HEK293T (cell line): ENCODE measurements at regions not wholly inside any gene's neighbourhood (a gene's known extent, or its start where the extent isn't known, plus 50 kb on each side); places are given as distances from the start of the nearest gene placed in this dataset.

Experiments
- CTCF ChIA-PET: fragments of 350-600 bp; formaldehyde crosslinking; extraction: SDS; loops from one replicate; lab custom pipeline; 2021; ENCODE audit warnings: antibody characterized with exemption, inconsistent platforms; lab: Yijun Ruan, JAX
- POLR2A ChIA-PET: fragments of 350-600 bp; formaldehyde crosslinking; extraction: SDS; loops from one replicate; lab custom pipeline; 2020; ENCODE audit warnings: antibody characterized with exemption, inconsistent platforms; lab: Yijun Ruan, JAX
- DNase-seq: peaks from one replicate; pipeline ENCODE4 v3.0.0; 2012; ENCODE audit warnings: mixed read lengths; ENCODE audit errors: extremely low spot score
- ARNT ChIP-seq: fragments of 450-650 bp; IDR thresholded peaks from 2 replicates; pipeline ENCODE4 v1.6.1; 2017; ENCODE audit warnings: mild to moderate bottlenecking
- BHLHE40 ChIP-seq: fragments of 450-650 bp; IDR thresholded peaks from 2 replicates; pipeline ENCODE4 v1.6.1; 2016; ENCODE audit warnings: mild to moderate bottlenecking, moderate library complexity, borderline replicate concordance
- CTBP1 ChIP-seq: fragments of 450-650 bp; IDR thresholded peaks from 2 replicates; pipeline ENCODE4 v1.6.1; 2016; ENCODE audit warnings: borderline replicate concordance
- ELF4 ChIP-seq: fragments of 450-650 bp; IDR thresholded peaks from 2 replicates; pipeline ENCODE4 v1.6.1; 2017; ENCODE audit warnings: antibody characterized with exemption
- FOXA1 ChIP-seq: fragments of 450-650 bp; IDR thresholded peaks from 2 replicates; pipeline ENCODE4 v1.6.1; 2016; ENCODE audit warnings: mild to moderate bottlenecking
- FOXK2 ChIP-seq: fragments of 450-650 bp; IDR thresholded peaks from 2 replicates; pipeline ENCODE4 v1.6.1; 2016; ENCODE audit warnings: mild to moderate bottlenecking
- FOXM1 ChIP-seq: fragments of 450-650 bp; IDR thresholded peaks from 2 replicates; pipeline ENCODE4 v1.6.1; 2017; ENCODE audit warnings: mild to moderate bottlenecking, borderline replicate concordance
- HDGF ChIP-seq: fragments of 450-650 bp; IDR thresholded peaks from 2 replicates; pipeline ENCODE4 v1.6.1; 2017; ENCODE audit warnings: antibody characterized with exemption, borderline replicate concordance
- L3MBTL2 ChIP-seq: fragments of 450-650 bp; conservative IDR thresholded peaks from 2 replicates; pipeline ENCODE4 v1.6.1; 2016; ENCODE audit warnings: mild to moderate bottlenecking
- LEF1 ChIP-seq: fragments of 450-650 bp; IDR thresholded peaks from 2 replicates; pipeline ENCODE4 v1.6.1; 2017; ENCODE audit warnings: mild to moderate bottlenecking, borderline replicate concordance
- NFRKB ChIP-seq: fragments of 450-650 bp; IDR thresholded peaks from 2 replicates; pipeline ENCODE4 v1.6.1; 2016; ENCODE audit warnings: mild to moderate bottlenecking, moderate library complexity
- SP1 ChIP-seq: fragments of 450-650 bp; IDR thresholded peaks from 2 replicates; pipeline ENCODE4 v1.6.1; 2017
- SUZ12 ChIP-seq: fragments of 450-650 bp; IDR thresholded peaks from 2 replicates; pipeline ENCODE4 v1.6.1; 2016; ENCODE audit warnings: mild to moderate bottlenecking
- TARDBP ChIP-seq: fragments of 450-650 bp; IDR thresholded peaks from 2 replicates; pipeline ENCODE4 v1.6.1; 2016
- ZNF384 ChIP-seq: fragments of 450-650 bp; IDR thresholded peaks from 2 replicates; pipeline ENCODE4 v1.6.1; 2016
- TF ChIP-seq, protein P1 (sequence below): fragments of 450-650 bp; IDR thresholded peaks from 2 replicates; pipeline ENCODE4 v1.6.1; 2016

DNA sequence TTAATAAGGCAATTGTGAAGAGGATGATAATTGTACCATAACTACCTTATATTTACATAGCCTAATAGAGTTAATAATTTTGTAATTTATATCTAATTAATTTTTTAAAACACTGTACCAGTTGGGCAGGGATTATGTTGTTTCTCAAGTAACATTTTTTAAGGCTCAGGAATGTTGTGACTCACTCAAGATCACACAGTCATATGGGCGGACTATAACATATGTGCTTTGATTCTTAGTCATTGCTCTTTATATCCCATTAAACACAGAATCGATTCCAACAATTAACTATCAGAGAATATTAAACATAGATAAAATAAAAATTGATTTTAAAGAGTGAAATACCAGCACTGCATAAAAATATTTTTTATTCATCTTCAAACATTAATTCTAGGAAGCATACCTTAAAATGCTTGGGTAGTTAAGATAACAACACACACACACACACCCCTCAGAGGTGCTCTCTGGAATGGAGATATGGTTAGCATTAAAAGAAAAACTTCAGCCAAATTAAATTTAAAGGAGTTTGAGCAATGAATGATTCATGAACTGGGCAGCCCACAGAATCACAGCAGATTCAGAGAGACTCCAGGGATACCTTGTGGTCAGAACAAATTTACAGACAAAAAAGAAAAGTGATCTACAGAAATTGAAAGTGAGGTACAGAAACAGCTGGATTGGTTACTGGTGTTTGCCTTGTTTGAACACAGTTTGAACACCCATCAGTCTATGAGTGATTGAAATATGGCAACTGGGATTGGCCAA is 869.4 kb upstream of the ID2 start:
- DNase-seq, result no peak
- ChIA-PET POLR2A (no interaction called here), CTCF (no interaction called here)
- TF ChIP-seq TARDBP (no peak), SUZ12 (no peak)

DNA sequence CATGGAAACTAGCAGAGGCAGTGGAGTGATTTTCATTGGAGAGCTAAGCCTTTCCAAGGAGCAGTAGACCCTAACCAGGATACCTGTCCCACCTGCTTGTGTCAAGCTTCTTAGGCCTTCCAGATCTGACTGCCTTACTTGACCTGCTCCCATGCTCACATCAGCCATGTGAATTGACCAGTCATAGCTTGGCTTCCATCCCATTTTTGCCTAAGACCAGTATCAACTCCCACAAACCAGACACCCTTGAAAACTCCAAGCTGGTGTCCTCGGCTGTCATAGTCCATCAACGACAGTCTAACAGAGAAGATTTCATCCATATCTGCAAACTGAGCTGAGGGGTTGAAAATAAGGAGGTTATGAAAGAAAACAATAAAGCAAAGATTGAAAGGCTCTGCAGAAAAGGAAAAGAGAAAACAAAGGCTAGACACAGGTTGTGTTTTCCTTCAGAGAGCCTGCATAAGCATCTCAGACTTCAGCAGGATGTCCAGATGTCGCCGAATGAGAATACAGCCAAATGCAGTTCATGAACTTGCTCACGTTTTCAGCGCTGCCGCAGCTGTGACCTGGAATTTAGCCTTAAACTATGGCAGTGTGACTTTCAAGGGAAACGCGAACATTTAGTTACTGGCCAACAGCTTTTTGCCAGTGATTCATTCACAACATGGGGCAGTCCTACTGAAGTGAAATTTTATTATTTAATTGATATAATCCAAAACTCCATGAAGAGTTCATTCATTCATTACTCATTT is 868.1 kb upstream of the ID2 start:
- DNase-seq, result no peak
- ChIA-PET POLR2A (no interaction called here), CTCF (no interaction called here)
- no peak for TF ChIP-seq FOXK2
- TF ChIP-seq FOXA1, result no peak
- no peak for TF ChIP-seq SP1
- TF ChIP-seq HDGF, result no peak
- no peak for TF ChIP-seq L3MBTL2
- TF ChIP-seq ARNT, result no peak
- no peak for TF ChIP-seq LEF1
- no peak for TF ChIP-seq ZNF384
- TF ChIP-seq, protein P1, sequence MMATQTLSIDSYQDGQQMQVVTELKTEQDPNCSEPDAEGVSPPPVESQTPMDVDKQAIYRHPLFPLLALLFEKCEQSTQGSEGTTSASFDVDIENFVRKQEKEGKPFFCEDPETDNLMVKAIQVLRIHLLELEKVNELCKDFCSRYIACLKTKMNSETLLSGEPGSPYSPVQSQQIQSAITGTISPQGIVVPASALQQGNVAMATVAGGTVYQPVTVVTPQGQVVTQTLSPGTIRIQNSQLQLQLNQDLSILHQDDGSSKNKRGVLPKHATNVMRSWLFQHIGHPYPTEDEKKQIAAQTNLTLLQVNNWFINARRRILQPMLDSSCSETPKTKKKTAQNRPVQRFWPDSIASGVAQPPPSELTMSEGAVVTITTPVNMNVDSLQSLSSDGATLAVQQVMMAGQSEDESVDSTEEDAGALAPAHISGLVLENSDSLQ, result no peak
- TF ChIP-seq BHLHE40, result no peak
- TF ChIP-seq ELF4, result no peak
- no peak for TF ChIP-seq CTBP1
- TF ChIP-seq NFRKB, result no peak
- no peak for TF ChIP-seq TARDBP

DNA sequence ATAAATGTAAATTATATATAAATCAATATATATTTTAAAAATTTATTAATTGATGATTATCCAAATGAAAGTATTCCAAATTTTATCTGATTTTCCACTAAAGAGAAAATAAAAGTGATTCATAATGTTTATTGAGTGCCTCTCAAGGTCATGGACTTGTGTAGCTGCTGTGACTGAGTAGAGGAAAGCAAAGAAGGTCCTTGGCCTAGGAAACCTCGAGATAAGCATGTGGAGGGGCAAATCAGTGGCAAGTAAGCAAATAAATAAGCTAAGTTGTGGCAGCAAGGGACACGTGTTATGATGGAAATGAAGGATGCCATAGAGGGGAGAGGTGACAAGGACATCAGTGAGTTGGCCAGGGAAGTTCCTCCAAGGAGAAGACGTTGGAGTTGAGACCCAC is 866.1 kb upstream of the ID2 start:
- TF ChIP-seq ZNF384 (no peak), SUZ12 (no peak), LEF1 (no peak), FOXK2 (no peak), BHLHE40 (no peak), ARNT (no peak), NFRKB (no peak), FOXA1 (no peak), CTBP1 (no peak), ELF4 (no peak), L3MBTL2 (no peak), TARDBP (no peak), SP1 (no peak), FOXM1 (no peak), HDGF (no peak)
- TF ChIP-seq, protein P1, result no peak
- POLR2A ChIA-PET, result no interaction called here
- DNase-seq, result no peak
- CTCF ChIA-PET, result no interaction called here

DNA sequence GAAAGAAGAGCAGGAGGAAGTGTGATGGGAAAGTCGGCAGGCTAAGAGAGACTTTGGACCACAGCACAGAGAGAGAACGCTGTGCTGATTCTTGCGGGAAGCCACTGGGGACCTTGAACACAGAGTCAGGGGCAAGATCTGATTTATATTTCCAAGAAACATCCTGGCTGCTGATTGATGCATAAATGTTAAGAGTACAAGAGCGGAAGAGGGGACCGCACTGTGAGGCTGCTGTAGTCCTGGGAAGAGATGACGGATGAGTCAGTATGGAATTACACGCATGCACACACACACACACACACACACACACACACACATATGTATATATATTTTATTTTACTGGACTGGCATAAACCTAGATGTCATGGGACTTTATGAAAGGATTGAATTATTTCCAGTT is 865.6 kb upstream of the ID2 start:
- no peak for DNase-seq
- ChIA-PET CTCF (no interaction called here), POLR2A (no interaction called here)
- TF ChIP-seq ARNT (no peak), SUZ12 (no peak), NFRKB (no peak), SP1 (no peak), ZNF384 (no peak), LEF1 (no peak), ELF4 (no peak)

DNA sequence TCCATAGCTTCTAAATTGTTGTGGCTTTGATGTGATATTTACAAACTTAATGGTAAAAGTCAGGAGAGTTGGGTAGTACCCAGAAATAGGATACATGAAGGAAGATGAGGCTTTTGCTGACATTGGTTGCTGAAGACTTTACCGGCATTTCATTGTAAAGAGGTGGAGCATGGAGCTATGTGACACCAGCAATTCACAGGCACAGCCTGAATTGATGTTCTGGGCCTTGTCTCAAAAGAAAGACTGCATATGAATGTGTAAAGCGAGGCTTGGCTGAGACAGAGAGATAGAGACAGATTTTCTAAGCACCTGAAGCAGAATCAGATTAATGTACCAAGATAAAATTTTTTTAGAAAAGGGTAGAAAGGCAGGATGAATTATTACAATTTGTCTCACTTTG is 864.9 kb upstream of the ID2 start:
- ChIA-PET CTCF (no interaction called here), POLR2A (no interaction called here)
- no peak for DNase-seq
- TF ChIP-seq ZNF384, result no peak
- no peak for TF ChIP-seq NFRKB
- TF ChIP-seq, protein P1, result no peak
- no peak for TF ChIP-seq BHLHE40
- TF ChIP-seq FOXK2, result no peak
- TF ChIP-seq FOXA1, result no peak
- no peak for TF ChIP-seq FOXM1
- TF ChIP-seq HDGF, result no peak
- TF ChIP-seq ELF4, result no peak
- TF ChIP-seq ARNT, result no peak
- no peak for TF ChIP-seq LEF1
- TF ChIP-seq CTBP1, result no peak
- no peak for TF ChIP-seq SP1
- TF ChIP-seq TARDBP, result no peak

DNA sequence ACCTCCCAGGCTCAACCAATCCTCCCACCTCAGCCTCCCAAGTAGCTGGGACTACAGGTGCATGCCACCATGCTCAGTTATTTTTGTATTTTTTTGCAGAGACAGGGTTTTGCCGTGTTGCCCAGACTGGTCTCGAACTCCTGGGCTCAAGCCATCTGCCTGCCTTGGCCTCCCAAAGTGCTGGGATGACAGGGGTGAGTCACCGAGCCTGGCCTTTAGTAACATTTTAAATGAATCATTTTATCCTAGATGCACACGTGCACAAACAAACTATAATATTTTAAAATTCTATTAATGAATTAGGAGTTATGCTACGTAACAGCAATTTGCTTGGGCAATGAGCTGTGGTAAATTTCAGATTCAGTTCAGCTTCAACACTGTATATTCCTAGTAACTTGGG is 862.5 kb upstream of the ID2 start:
- no peak for DNase-seq
- ChIA-PET POLR2A (no interaction called here), CTCF (no interaction called here)
- TF ChIP-seq FOXK2 (no peak), ZNF384 (no peak), FOXA1 (no peak), LEF1 (no peak), FOXM1 (no peak), NFRKB (no peak), ELF4 (no peak), SP1 (no peak), BHLHE40 (no peak), HDGF (no peak), TARDBP (no peak), L3MBTL2 (no peak)
